ENCODE measurements at regions not wholly inside any gene's neighbourhood (a gene's known extent, or its start where the extent isn't known, plus 50 kb on each side); places are given as distances from the start of the nearest gene placed in this dataset.
A peak's percentile ranks its signal among the peaks of the same experiment; 100 is the strongest.
"Not testable (repeated sequence)": the region's sequence is repeated elsewhere in the genome, so short reads cannot be mapped to it uniquely, and the experiment has no call there.

- DNase-seq = no peak
These were observed 356.8 kb downstream of the BRD1 start for GRCh38 chr22:49470741-49471503.

DNA sequence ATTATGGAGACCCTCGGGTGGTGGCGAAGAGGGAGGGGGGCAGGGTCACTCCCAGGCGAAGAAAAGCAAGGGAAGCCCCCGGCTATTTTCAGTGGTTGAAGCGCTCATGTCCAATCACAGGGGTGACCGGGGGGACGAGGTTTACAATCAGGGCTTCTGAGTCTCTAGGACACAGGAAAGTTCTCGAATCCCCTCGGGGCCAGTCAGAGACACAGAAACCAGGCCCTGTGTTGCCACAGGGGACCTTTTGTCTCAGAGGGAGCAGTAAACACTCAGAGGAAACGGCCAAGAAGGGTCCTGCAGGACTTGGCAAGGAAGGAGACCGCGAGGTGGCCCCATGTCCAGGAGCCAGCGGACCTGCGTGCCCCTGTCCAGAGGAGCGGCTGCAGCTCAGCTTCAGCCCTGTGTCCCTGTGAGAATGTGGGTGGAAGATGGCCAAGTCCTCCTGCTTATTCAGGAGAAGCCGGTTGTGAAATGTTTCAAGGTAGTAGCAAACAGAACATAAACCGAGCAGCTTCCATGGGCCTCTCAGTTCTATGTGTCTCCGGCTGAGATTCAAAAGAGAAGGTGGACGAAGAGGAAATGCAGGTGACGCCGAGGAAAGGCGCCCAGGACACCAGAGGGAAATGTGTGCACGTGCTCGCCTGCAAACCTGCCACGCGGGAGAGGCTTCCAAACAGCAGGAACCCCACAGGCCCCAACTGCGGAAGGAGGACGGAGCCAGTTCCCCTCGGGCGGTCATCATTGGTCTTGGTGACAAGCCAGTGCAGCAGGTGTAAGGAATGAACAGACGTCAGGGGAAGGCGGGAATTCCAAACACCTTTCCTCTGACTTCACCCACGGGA, 357.6 kb downstream of the BRD1 start:
- DNase-seq = no peak

DNA sequence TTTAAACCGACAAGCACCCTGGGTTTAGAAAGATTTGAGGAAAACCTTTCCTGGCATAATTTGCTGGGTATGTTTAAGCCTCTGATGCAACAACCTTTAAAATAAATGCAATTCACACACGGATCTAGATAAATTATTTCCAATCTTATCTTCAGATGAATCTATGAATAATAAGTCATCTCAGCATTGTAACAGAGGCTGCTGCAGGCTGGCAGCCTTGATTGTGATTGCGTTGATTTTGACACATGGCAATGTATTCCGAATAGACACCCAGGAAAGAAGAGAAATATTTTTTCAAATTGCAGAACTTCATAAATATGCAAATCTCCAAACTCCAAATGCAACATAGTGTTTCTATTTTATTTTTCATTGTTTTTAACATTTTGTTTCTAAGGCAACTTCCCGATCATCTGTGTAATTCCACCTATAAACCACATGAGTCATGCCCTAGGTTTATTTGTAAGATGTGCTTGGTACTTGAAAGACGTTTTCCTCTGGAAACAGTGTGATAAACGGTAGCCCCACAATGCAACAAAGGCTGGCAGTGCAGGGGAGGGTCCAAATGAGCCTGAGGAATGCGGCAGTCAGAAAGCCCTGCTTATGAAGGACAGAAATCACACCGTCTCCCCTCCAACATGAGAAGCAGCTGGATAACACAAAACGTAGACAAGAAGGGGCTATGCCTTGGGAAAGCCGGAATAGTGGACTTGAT, 359.0 kb downstream of the BRD1 start:
- no peak for DNase-seq

DNA sequence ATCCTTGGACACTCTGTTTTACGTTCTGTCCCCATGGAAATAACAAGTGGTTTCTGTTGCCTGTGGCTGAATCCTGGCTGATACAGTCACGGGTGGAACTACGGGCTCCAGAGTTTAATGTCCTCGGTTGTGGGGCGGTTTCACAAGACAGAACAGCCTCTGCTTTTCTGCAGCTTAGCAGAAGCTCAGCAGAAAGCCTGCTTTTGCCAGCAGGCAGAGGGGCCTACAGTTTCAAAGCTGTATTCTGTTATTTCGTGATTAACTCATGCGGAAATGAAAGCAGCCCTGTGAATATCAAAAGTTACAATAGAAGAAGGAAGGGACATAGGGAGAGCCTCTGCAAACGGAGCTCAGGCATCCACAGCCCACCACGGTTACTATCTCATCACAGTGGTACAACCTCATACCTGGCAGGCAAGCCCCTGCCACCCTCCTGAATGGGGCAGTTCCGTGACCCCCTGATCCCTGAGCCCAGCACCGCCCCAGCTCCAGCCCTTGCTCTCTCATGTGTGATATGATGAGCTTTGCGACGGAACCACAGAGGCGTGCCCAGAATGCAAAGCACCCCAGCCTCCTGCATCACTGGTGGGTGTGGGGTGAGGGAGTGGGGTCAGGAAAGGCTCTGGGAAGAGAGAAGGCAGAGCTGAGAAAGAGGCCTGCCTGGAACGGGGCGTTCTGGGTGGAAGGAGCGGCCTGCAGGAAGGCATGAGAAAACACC, 360.6 kb downstream of the BRD1 start:
- no peak for DNase-seq

DNA sequence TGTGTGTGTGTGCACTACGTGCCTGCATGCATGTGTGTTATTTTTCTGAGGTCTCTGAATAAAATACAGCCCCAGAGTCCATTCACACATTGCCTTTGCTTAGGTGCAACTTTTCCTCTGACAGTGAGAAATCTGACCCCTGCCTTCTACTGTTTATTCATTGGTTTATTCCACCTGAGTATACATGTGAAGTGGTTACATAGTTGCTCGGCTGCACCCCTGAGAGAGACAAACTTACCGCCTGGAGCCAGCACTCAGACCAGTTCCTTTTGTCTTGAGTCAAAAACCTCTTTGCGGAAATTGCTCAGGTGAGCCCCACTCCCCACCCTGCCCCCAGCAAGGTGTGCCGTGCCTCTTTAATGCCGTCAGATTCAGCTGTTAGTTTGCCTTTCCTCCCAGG, 363.6 kb downstream of the BRD1 start:
- DNase-seq = no peak

- no peak for DNase-seq
These were observed 364.9 kb downstream of the BRD1 start for GRCh38 chr22:49462795-49463194.

- no peak for DNase-seq
These were observed 365.4 kb downstream of the BRD1 start for GRCh38 chr22:49462291-49462690.

DNA sequence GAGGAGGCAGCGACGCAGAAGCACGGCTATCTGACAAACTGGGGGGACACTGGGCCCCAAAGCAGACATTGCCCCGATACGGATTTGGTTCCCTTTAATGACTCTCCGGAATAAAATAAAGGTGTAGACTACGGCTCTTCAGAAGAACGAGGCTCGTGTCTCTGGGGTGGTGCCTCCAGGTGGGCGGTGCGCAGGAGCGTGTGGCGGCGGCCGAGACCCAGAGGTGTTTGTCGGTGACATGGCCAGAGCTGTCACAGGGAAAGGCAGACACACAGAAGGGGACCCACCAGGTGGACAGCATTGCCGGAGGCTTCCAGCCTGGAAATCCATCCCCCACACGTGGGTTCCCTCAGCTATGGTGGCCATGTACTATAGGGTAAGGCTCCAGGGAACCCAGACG, 366.0 kb downstream of the BRD1 start:
- no peak for DNase-seq

DNA sequence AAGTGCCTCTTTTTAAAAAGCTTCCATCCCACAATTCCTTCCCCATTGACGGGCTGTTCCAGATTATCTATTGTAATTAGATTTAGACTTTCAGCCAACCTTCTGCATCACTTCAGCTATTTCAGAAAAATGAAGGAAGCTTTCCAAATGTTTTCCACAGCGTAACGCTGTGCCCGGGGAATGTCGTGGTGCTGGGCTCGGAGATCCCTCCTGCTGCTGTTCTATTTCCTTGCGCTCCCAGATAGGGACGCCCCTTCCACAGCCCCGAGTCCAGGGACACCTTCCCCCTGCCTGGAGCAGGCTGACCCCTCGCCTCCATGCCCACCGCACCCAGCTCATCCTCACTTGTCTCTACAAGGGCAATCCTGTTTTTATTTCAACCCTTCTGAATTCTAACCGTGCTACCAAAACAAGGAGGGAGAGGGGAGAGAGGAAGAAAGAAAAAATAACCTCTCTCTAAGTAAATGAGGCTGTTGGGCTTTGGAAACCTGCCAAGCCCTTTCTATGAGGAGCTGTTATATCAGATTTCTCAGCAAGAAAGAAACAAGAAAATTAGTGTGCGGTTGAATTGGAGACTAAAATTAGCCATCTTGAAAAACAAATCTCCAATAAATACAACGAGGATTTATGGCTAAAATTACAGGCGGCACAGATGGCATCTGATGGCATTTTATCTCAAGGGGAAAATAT, 366.9 kb downstream of the BRD1 start:
- DNase-seq = peak; percentile 82

GRCh38 chr22:49460091-49460490, 367.6 kb downstream of the BRD1 start:
- DNase-seq = no peak

DNA sequence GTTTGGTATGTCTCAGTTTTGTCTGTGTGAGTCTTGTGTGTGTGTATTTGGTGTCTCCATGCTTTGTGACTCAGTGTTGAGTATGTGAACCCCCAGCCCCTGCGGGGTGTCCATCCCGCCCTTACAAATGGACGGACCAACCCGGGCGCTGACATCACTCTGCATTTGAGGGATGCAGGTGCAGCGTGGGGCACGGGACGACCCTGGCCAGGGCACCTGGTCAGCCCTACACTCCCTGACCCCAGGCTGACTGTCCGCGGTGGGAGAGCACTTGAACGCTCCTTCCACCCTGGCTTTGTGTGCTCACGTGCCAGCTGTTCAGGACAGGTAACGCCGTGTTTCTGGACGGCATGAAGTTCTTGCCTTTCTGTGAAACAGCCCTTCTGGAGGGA, 369.0 kb downstream of the BRD1 start:
- DNase-seq = no peak

DNA sequence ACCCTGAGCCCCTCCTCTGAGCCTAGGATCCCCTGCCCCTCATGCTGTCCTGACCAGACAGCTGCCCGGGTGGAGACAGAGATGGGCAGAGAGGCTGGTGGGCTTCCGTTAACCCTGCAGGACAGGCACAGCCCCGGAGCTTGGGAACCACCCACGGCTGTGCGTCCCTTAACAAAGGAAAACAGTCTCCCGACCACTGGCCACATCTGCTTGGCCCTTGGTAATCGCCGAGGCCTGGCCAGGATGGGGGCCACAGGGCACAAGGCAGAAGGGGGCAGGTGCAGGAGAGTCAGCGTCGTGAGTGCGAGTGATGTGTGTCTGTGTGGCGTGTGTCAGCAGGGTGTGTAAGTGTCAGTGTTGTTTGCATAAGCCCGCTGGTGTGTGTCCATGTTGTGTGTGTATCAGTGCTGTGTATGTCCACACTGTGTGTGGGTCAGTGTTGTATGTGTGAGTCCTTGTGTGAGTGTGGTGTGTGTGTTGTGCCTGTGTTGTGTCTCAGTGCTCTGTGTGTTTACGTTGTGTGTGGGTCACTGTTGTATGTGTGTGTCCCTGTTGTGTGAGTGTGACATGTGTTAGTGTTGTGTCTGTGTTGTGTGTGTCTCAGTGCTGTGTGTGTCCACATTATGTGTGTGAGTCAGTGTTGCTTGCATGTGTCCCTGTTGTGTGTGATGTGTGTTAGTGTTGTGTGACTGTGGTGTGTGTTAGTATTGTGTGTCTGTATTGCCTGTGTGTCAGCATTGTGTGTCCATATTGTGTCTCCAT, 369.5 kb downstream of the BRD1 start:
- no peak for DNase-seq

DNA sequence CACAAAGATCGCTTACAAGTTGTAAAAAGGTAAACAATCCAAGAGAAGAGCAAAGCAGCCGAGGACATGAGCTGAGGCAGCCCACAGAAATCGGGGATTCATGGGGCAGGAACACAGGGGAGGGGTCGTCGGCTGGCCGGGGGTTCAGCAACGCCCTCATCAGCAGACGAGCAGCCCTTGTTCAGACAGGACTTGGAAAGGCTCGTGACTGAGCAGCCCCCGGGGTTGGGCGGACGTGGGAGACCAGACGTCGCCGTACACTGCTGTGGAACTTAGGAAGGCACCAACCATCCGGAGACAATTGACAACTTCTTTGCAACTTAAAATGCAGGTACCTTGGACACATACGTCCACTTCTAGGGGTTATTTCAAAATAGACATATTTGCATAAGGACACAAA, 370.5 kb downstream of the BRD1 start:
- DNase-seq = no peak

GRCh38 chr22:49455595-49455994, 372.1 kb downstream of the BRD1 start:
- no peak for DNase-seq

GRCh38 chr22:49454726-49455125, 372.9 kb downstream of the BRD1 start:
- DNase-seq = no peak

DNA sequence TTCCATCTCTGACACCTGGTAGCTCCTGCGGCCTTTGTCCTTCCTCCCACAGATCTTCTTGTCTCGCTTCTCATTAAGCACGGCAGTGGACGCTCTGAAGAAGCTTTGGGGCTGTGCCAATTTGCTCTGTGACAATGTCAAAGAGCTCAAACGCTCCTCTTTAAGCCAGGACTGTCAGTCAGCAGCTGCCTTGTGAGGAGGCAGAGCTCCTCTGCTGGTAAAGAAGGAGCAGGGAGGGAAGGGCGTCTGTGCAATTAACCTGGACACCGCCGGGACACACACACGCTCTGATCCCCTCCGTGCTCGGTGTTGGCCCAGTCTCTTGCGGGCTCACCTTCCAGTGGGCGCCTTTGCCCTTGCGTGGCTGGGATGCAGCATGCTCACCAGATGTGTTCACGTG, 373.9 kb downstream of the BRD1 start:
- DNase-seq = no peak

GRCh38 chr22:49453019-49453418, 374.7 kb downstream of the BRD1 start:
- DNase-seq = not testable (repeated sequence)

- DNase-seq = no peak
These were observed 375.2 kb downstream of the BRD1 start for GRCh38 chr22:49452362-49452946.

- DNase-seq = no peak
These were observed 376.4 kb downstream of the BRD1 start for GRCh38 chr22:49451070-49451840.

DNA sequence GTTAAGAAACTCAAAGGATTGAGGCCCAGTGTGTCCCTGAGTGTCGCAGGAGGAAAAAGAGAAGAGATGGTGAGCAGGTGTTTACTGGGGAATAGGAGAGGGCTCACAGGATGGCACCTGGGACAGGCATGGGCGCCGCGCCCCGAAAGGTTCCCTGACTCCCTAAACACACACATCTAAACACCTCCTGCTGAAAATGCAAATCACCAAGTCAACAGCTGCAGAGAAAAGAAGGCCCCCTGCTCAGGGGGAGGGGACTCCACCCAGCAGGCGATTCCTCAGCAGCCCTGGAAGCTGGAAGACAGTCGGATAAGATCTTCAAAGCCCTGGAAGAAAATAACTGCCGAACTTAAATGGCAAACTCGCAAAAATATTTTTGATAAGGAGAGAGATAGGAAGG, 377.2 kb downstream of the BRD1 start:
- peak; percentile 64 for DNase-seq

Measured in NCI-H2171 (cell line).